Left lung (tissue), 4 donors: ENCODE measurements at regions not wholly inside any gene's neighbourhood (a gene's known extent, or its start where the extent isn't known, plus 50 kb on each side); places are given as distances from the start of the nearest gene placed in this dataset.
A peak's percentile ranks its signal among the peaks of the same experiment; 100 is the strongest.

Experiments used
- ATAC-seq: fragments of 200-7000 bp; cut with Tn5 transposase; one replicate; pipeline ENCODE4 v1.9.1; 2020; ENCODE audit warnings: moderate library complexity
- DNase-seq, 4 donors: peaks; one replicate each; pipeline ENCODE4 v3.0.0-alpha.2; 2013 to 2020
- H3K27ac ChIP-seq, 2 donors: fragments of 200-600 bp; sonication (generic) in 1 of 2; one replicate each; pipeline versions ENCODE4 v1.5.0 to v1.8.0; 2020 to 2021
- H3K27me3 ChIP-seq, 2 donors: fragments of 200-600 bp; sonication (generic) in 1 of 2; one replicate each; pipeline versions ENCODE4 v1.5.0 to v1.8.0; 2020 to 2021
- H3K36me3 ChIP-seq, 2 donors: fragments of 200-600 bp; sonication (generic) in 1 of 2; one replicate each; pipeline versions ENCODE4 v1.5.0 to v1.8.0; 2020 to 2021
- H3K4me1 ChIP-seq, 2 donors: fragments of 200-600 bp; one replicate each; pipeline ENCODE4 v1.8.0; 2021
- H3K4me3 ChIP-seq, 2 donors: fragments of 200-600 bp; sonication (generic) in 1 of 2; one replicate each; pipeline versions ENCODE4 v1.5.0 to v1.8.0; 2020 to 2021; ENCODE audit warnings: mild to moderate bottlenecking in 1 of 2
- H3K9me3 ChIP-seq, 2 donors: fragments of 200-600 bp; sonication (generic) in 1 of 2; one replicate each; pipeline versions ENCODE4 v1.5.0 to v1.8.0; 2020 to 2021
- intact Hi-C, 2 donors: fragments of 100-400 bp; cut with DNase I; formaldehyde crosslinking; loops; one replicate each; pipeline versions ENCODE4 v1.11.2 to v1.14.2; 2022
- TF ChIP-seq, protein P1 (sequence below), 2 donors: fragments of 200-600 bp; sonication (generic) in 1 of 2; IDR thresholded peaks; one replicate each; pipeline versions ENCODE4 v1.5.0 to v1.8.0; 2021; ENCODE audit warnings: antibody characterized with exemption in 2 of 2
- donor health status: DM: no; HTN: yes; CAD: no.
- donor health status: DM: no; HTN: no; CAD: no.

DNA sequence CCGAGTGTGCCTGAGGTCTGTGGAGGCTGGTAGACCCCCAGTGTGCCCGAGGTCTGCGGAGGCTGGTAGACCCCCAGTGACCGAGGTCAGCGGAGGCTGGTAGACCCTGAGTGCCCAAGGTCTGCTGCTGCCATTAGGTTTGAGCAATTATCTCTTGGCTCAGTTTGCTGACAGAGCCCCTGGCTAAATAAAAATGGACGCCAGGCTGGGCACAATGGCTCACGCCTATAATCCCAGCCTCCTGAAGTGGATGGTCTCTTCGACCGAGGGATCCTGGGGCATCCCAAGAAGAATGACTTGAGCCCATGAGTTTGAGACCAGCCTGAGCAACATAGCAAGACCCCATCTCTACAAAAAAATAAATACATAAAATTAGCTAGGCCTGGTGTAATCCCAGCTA, 98.7 kb upstream of the ZNF469 start:
- no peaks in the 10 kb centered on the region for H3K4me1 ChIP-seq
- DNase-seq: no peak
- peaks cover 0 to 33% of the 10 kb centered on the region in 2 donors for H3K9me3 ChIP-seq

DNA sequence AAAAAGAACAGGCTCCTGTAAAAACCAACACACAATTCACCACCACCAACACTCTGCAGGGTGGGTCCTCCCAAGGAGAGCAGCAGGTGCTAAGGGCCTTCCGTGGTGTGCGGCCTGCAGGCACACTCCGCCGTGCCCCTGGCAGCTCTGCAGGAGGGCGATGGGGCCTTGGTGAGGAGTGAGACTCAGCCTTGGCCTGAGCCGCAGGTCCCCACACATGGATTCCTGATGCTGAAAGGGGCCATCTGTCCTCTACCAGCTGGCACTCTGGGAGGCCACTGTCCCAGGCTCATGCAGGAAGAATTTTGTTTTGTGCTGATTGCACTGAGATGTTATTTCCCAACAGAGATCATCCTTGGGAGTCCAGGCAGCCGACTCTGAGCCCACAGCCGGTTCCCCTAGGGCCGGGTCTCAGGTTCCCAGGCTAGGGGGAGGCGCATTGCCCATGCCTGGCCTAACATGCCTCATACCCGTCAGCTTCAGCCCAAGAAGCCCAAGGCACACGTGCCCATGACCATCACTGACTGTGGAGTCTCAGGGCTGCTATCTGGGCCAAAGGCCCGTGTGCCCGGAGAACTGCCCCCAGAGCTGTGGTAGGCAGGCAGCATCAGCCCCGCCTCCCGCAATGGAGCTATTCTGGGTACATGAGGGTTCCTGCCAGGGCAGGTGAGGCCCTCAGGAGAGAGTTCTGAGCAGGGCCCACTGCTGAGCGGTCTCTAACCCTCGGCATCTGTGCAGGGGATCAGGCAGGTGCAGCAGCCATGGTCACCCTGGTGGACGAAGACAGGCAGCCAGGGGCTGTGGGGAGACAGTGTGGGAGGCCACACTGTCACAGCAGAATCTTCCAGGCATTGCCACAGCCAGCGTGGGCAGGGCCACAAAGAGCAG, 97.9 kb upstream of the ZNF469 start:
- ATAC-seq (no peak), DNase-seq (peak in 1 of 4 donors; percentile 46)
- H3K27me3 ChIP-seq: peaks cover 0 to 8% of the 10 kb centered on the region in 2 donors
- intact Hi-C loops: no loop called here
- no peaks in the 10 kb centered on the region for H3K36me3 ChIP-seq
- no peaks in the 10 kb centered on the region for H3K4me1 ChIP-seq
- TF ChIP-seq, protein P1, sequence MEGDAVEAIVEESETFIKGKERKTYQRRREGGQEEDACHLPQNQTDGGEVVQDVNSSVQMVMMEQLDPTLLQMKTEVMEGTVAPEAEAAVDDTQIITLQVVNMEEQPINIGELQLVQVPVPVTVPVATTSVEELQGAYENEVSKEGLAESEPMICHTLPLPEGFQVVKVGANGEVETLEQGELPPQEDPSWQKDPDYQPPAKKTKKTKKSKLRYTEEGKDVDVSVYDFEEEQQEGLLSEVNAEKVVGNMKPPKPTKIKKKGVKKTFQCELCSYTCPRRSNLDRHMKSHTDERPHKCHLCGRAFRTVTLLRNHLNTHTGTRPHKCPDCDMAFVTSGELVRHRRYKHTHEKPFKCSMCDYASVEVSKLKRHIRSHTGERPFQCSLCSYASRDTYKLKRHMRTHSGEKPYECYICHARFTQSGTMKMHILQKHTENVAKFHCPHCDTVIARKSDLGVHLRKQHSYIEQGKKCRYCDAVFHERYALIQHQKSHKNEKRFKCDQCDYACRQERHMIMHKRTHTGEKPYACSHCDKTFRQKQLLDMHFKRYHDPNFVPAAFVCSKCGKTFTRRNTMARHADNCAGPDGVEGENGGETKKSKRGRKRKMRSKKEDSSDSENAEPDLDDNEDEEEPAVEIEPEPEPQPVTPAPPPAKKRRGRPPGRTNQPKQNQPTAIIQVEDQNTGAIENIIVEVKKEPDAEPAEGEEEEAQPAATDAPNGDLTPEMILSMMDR (IDR thresholded peaks at IDR 0.05): no peak
- H3K27ac ChIP-seq: no peak overlapping the region
- no peak overlapping the region for H3K4me3 ChIP-seq
- H3K9me3 ChIP-seq: peaks cover 0 to 33% of the 10 kb centered on the region in 2 donors

More for the DNA sequence above, 98.7 kb upstream of the ZNF469 start:
- Histone ChIP-seq H3K4me3 (no peak overlapping the region), H3K27ac (no peak overlapping the region), H3K27me3 (peaks cover 0 to 8% of the 10 kb centered on the region in 2 donors), H3K36me3 (no peaks in the 10 kb centered on the region)
- no peak for ATAC-seq
- intact Hi-C loops: no loop called here
- TF ChIP-seq, protein P1 (IDR thresholded peaks at IDR 0.05): no peak

DNA sequence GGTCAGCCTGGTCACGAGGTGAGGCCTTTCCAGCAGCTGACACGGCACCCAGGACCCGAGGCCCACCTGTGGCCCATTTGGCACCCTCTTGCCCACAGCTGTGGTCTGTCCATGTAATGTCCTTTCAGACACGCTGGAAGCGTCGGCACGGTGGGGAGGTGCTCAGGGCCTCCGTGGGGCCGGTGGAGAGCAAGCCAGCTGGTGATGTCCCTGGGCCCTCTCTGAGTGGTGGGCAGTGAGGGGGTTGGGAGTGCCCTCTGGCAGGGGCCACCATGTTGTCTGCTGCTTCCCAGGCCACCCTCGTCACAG, 97.3 kb upstream of the ZNF469 start:
- TF ChIP-seq, protein P1 (IDR thresholded peaks at IDR 0.05): no peak
- no peaks in the 10 kb centered on the region for H3K36me3 ChIP-seq
- no peak overlapping the region for H3K27ac ChIP-seq
- H3K4me3 ChIP-seq: no peak overlapping the region
- H3K4me1 ChIP-seq: no peaks in the 10 kb centered on the region
- peaks cover 0 to 8% of the 10 kb centered on the region in 2 donors for H3K27me3 ChIP-seq
- intact Hi-C loops: no loop called here
- H3K9me3 ChIP-seq: peaks cover 0 to 28% of the 10 kb centered on the region in 2 donors
- ATAC-seq (no peak), DNase-seq (peak in 1 of 4 donors; percentile 76)

DNA sequence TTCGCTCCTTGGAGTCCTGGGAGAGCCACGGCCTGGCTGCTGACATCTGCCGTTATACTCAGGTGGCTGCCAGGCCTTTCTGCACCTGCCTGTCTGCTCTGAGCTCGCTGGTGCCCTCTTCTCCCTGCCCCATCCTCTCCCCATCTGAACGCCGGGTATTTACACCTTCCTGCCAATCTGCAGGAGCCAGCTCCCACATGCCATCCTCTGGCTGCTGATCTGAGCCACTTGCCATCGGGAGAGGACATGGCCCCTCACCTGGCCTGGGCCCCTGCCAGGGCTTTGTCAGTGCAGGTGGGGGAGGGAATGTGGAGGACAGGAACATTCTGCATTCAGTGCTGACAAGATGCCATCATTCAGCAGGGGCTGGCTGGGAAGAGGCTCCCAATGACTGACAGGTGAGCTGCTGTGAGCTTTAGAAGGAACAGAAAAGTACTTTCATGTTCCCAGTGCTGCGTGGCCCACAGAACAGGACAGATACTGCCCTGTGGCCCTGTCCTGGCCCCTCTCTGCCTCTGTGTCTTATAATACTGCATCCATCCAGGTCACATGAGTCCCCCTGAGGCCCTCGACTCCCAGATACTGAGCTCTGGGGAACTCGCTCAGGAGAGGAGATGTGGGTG, 96.3 kb upstream of the ZNF469 start:
- intact Hi-C loops: no loop called here

DNA sequence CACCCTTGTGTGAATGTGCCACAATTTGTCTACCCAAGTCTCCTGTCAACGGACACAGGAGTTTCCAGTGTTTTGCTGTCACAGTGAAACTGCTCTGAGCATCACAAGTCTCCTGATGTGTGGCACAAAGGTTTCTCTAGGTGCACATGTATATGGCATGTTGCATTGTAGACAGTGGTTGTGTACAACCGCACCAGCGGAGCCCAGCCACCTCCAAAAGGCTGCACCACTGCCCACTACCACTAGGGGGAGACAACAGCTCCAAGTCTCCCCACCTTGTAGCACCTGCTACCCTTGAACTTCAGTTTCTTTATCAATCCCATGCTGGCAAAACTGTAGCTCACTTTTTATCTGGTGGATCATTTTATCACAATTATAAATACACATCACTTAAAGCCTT, 95.5 kb upstream of the ZNF469 start:
- Histone ChIP-seq H3K27me3 (peaks cover 0 to 24% of the 10 kb centered on the region in 2 donors), H3K4me3 (no peak overlapping the region), H3K9me3 (peaks cover 0 to 25% of the 10 kb centered on the region in 2 donors), H3K36me3 (no peaks in the 10 kb centered on the region), H3K4me1 (no peaks in the 10 kb centered on the region), H3K27ac (no peak overlapping the region)
- intact Hi-C loops: no loop called here
- TF ChIP-seq, protein P1 (IDR thresholded peaks at IDR 0.05): no peak
- ATAC-seq (no peak), DNase-seq (peak in 1 of 4 donors; percentile 28)

More for the DNA sequence above, 96.3 kb upstream of the ZNF469 start:
- Histone ChIP-seq H3K4me3 (no peak overlapping the region), H3K27me3 (peaks cover 0 to 16% of the 10 kb centered on the region in 2 donors), H3K36me3 (no peaks in the 10 kb centered on the region), H3K4me1 (no peaks in the 10 kb centered on the region), H3K27ac (no peak overlapping the region), H3K9me3 (peaks cover 0 to 27% of the 10 kb centered on the region in 2 donors)
- ATAC-seq (no peak), DNase-seq (peak in 1 of 4 donors; percentile 50)
- TF ChIP-seq, protein P1 (IDR thresholded peaks at IDR 0.05): no peak
